Stimulated activated naive CD8-positive, alpha-beta T cell treated with anti-CD3 and anti-CD28 coated beads, Interleukin-15, amount 100 ng/mL, for 72 hours (primary cell): ENCODE measurements at regions not wholly inside any gene's neighbourhood (a gene's known extent, or its start where the extent isn't known, plus 50 kb on each side); places are given as distances from the start of the nearest gene placed in this dataset.
"Not testable (repeated sequence)": the region's sequence is repeated elsewhere in the genome, so short reads cannot be mapped to it uniquely, and the experiment has no call there.

ENCODE experiments used
- ATAC-seq: fragments of 150-1000 bp; cut with Tn5 transposase; 2 replicates; pipeline ENCODE4 v1.10.0; 2021; ENCODE audit warnings: mild to moderate bottlenecking, moderate library complexity
- DNase-seq, 2 donors: peaks; one replicate each; pipeline ENCODE4 v3.0.0; 2021 to 2022
- H3K27ac Mint-ChIP-seq, 2 donors: one replicate each; pipeline ENCODE4 v1.8.0; 2022; ENCODE audit warnings: mild to moderate bottlenecking in 2 of 2, mixed read lengths in 2 of 2, moderate library complexity in 2 of 2
- H3K27me3 Mint-ChIP-seq: one replicate; pipeline ENCODE4 v1.8.0; 2022; ENCODE audit warnings: mixed read lengths
- H3K4me1 Mint-ChIP-seq: one replicate; pipeline ENCODE4 v1.8.0; 2022; ENCODE audit warnings: mild to moderate bottlenecking, mixed read lengths
- H3K4me3 Mint-ChIP-seq, 2 donors: one replicate each; pipeline ENCODE4 v1.8.0; 2022; ENCODE audit warnings: mild to moderate bottlenecking in 2 of 2, mixed read lengths in 2 of 2, moderate library complexity in 1 of 2
- H3K9me3 Mint-ChIP-seq, 2 donors: one replicate each; pipeline ENCODE4 v1.8.0; 2022; ENCODE audit warnings: mixed read lengths in 2 of 2

DNA sequence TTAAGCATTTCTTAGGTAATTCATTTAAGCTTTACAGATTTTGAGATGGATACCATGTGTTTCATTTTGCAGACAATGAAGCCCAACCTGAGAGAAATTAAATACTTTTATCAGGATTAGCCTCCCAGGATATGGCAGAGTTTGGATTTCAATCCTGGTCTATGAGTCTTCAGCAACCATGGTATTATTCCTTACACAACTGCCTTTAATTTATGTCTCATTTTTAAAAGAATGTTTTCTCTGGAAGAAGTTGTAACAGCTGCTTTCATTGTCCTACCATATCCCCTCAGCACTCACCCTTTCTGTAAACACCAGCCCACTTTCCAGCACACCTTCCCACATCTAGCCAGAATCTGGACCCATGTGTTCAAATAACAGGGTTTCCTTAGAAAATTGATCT is 863.7 kb upstream of the VRK2 start:
- Mint-ChIP-seq H3K9me3 (peaks cover 0 to 10% of the 10 kb centered on the region in 2 donors), H3K27me3 (no peaks in the 10 kb centered on the region), H3K4me3 (no peak overlapping the region), H3K27ac (no peak overlapping the region), H3K4me1 (no peaks in the 10 kb centered on the region)
- ATAC-seq (no peak), DNase-seq (no peak)

DNA sequence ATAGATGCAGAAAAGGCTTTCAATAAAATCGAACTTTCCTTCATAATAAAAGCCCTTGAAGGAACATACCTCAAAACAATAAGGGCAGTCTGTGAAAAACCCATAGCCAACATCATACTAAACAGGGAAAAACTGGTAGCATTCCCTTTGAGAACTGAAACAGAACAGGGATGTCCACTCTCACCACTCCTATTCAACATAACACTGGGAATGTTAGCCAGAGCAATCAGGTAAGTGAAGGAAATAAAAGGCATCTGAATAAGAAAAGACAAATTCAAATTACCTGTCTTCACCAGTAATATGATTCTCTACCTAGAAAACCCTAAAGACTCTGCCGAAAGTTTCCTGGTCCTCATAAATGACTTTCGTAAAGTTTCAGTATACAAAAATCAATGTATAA is 861.0 kb upstream of the VRK2 start:
- Mint-ChIP-seq H3K27ac (no peak overlapping the region), H3K4me1 (no peaks in the 10 kb centered on the region)
- no peak for ATAC-seq

DNA sequence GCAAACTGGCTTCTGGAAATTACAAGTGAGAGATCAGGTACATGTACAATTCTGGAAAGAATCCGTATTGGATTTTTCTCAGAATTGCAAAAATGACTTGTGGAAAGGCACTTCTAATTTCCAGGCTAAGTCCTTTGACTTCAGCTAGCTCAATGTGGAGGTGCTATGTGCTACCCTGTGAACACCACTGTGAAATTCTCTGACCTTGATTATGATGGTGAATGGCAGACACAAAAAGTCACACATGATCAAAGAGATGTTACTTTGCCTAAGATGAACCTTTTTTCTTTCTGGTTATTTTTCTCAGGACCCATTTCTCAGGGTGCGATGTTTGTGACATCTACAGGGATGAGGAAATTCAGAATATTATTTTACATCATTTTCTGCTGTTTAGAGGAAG is 856.6 kb upstream of the VRK2 start:
- Mint-ChIP-seq H3K4me3 (no peak overlapping the region), H3K27me3 (no peaks in the 10 kb centered on the region), H3K27ac (no peak overlapping the region), H3K9me3 (peaks cover 8 to 13% of the 10 kb centered on the region in 2 donors), H3K4me1 (no peaks in the 10 kb centered on the region)
- no peak for DNase-seq
- ATAC-seq: no peak

More for the DNA sequence above, 861.0 kb upstream of the VRK2 start:
- no peak overlapping the region for H3K4me3 Mint-ChIP-seq
- peaks cover 0 to 3% of the 10 kb centered on the region in 2 donors for H3K9me3 Mint-ChIP-seq
- H3K27me3 Mint-ChIP-seq: no peaks in the 10 kb centered on the region
- DNase-seq: no peak

DNA sequence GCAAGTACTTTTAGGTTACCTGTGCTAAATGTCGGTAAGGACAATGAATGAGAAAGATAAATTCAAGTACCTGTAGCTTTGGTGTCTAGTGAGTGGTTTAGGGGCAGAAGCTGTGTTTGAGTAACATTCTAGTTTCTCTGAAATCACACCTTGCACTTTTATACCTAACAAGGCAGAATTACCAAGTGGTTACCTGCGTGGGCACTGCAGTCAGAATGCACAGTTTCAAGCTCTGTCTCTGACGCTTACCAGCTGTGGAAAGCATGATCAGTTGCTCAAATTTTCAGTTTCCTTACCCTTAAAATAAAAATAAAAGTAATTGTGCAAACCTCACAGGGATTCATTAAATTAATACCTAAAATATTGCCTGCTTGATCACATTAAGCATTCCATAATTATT is 846.9 kb upstream of the VRK2 start:
- no peak for DNase-seq
- Mint-ChIP-seq H3K4me1 (no peaks in the 10 kb centered on the region), H3K9me3 (peaks cover 13 to 37% of the 10 kb centered on the region in 2 donors), H3K27me3 (no peaks in the 10 kb centered on the region), H3K4me3 (no peak overlapping the region), H3K27ac (no peak overlapping the region)
- ATAC-seq: no peak

DNA sequence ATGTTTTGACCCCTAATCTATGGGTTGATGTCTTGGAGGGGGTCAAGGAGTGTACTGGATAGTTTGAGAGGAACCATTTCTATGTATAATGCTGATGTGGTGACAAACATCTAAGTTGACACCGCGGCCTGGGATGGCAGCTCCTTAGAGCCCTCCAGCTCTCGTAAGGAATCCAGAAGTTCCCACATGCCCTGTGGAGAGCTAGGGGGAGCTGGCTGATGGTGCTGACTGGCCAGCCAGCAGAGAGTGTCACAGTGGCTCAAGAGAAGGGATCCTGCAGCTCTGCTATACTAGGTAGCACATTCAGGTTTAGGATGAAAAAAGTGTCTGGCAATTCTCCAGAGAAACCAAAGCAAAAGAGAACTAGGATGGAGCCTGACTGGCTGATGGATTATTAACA is 842.2 kb upstream of the VRK2 start:
- DNase-seq (no peak), ATAC-seq (no peak)
- Mint-ChIP-seq H3K27ac (no peak overlapping the region), H3K9me3 (peaks cover 5 to 25% of the 10 kb centered on the region in 2 donors), H3K4me3 (no peak overlapping the region), H3K27me3 (no peaks in the 10 kb centered on the region), H3K4me1 (no peaks in the 10 kb centered on the region)

DNA sequence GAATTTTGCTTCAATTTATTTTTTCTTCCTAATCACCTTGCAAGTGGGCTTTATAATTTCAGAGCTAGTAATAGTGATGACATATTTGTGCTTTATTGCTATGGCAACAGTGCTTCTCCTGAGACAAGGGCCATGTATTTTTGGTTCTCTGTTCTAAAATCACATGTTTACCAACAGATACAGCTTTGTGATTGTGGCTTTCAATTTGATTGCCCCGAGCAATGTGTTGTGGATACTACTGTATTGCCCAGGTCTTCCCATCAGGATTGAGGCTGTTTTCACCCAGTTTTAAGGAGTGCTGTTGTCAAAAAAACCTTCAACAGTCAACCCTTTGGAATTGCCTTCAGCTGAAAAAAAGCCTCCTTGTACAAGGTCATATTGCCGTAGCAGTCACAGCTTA is 841.4 kb upstream of the VRK2 start:
- Mint-ChIP-seq H3K9me3 (peaks cover 5 to 25% of the 10 kb centered on the region in 2 donors), H3K4me3 (no peak overlapping the region), H3K27me3 (no peaks in the 10 kb centered on the region), H3K27ac (no peak overlapping the region), H3K4me1 (no peaks in the 10 kb centered on the region)
- DNase-seq (no peak), ATAC-seq (no peak)

DNA sequence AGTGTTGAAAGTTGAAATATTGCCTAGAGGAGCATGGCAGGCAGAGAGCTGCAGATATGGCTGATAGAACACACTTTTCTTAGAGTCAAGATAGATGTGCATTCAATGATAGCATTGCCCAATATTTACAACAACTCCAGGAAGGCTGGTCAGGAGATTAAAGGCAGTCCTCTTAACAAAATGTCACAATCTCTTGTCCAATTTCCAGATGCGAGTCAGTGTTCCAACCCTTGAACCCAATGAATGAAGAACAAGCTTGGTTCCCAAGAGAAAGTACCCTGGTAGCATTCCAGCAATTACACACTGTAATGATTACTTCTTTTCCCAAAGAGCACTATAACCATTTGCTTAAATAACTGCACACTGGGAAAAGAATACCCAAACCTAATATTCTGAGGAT is 839.4 kb upstream of the VRK2 start:
- Mint-ChIP-seq H3K4me1 (no peaks in the 10 kb centered on the region), H3K9me3 (peaks cover 7 to 27% of the 10 kb centered on the region in 2 donors), H3K4me3 (no peak overlapping the region), H3K27ac (no peak overlapping the region), H3K27me3 (no peaks in the 10 kb centered on the region)
- ATAC-seq: no peak
- DNase-seq: no peak

DNA sequence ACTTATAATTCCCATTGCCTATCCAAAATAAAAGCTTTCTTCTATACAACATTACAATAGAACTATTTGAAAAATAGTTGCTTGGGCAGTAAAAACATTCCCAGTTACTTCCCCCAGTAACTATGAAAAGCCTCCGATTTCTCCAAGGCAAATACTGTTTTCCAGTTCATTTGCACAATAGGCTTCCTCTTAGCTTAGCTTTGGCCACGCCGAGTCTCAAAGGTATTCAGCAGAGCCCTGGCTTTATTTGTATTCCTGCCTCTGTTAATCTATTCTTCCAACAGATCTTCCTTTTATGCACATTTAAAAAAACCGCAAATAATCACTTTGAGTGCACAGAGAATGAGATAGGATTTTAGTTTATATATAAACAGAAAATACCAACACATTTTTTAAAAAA is 836.8 kb upstream of the VRK2 start:
- H3K4me1 Mint-ChIP-seq: no peaks in the 10 kb centered on the region
- no peak overlapping the region for H3K4me3 Mint-ChIP-seq
- DNase-seq (no peak), ATAC-seq (no peak)
- no peaks in the 10 kb centered on the region for H3K27me3 Mint-ChIP-seq
- H3K27ac Mint-ChIP-seq: no peak overlapping the region
- H3K9me3 Mint-ChIP-seq: peaks cover 15 to 23% of the 10 kb centered on the region in 2 donors

DNA sequence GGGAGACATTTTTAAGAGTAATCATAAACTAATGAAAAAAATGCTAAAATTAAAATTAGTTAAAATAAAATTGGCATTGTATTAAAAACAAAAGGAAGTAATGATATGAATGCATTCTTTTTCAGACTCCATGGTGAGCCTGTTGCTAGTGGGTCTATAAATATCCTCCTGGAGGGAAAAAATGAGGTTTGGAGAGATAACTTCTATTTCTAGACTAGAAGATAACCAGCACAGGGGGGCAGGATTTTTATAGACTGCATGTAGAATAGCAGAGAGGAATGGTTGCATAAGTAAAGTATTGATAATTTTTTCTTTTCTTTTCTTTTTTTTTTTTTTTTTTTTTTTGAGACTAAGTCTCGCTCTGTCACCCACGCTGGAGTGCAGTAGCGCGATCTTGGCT is 835.8 kb upstream of the VRK2 start:
- DNase-seq (no peak), ATAC-seq (no peak)
- H3K27ac Mint-ChIP-seq: no peak overlapping the region
- H3K4me1 Mint-ChIP-seq: no peaks in the 10 kb centered on the region
- no peak overlapping the region for H3K4me3 Mint-ChIP-seq
- H3K9me3 Mint-ChIP-seq: peaks cover 15 to 18% of the 10 kb centered on the region in 2 donors
- H3K27me3 Mint-ChIP-seq: no peaks in the 10 kb centered on the region

DNA sequence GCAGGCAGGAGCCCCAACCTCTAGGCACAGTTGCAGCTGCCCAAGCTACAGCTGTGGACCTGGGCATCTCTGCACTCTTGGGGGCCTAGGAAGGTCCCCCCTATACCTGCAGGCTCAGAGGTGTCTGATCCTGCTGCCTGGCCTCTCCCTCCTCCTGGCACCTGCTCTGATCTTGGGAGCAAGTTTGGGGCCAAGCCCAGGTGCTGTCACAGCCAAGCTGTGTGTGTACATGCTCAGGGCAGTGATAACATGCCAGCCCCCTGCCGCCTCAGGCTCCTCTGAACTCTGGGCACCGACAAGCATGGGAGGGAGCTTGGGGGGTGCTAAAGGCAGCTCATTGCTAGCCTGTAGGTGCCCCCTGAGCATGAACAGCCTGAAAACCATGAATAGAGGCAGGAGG is 829.6 kb upstream of the VRK2 start:
- H3K4me1 Mint-ChIP-seq: no peaks in the 10 kb centered on the region
- H3K27ac Mint-ChIP-seq: no peak overlapping the region
- ATAC-seq: no peak
- peaks cover 20 to 34% of the 10 kb centered on the region in 2 donors for H3K9me3 Mint-ChIP-seq
- DNase-seq: no peak
- H3K4me3 Mint-ChIP-seq: no peak overlapping the region
- no peaks in the 10 kb centered on the region for H3K27me3 Mint-ChIP-seq

DNA sequence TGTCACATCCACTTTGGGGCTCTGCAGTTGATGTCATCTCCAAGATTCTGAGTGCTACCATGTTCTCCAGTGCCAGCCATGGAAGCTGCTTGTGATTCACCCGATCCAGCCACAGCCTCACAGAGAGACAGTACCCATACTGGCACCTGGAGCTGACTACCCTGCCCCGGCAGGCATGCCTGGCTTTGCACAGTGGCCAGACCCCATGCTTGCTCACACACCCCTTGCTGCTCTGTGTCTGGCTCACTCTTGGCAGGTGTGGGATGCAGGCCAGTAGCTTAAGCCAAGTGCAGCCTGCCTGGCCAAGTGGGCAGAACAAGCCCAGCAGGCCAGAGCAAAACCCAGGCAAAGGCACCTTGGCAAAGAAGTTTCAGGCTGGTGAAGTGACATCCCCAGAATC is 828.4 kb upstream of the VRK2 start:
- H3K9me3 Mint-ChIP-seq: peaks cover 14 to 26% of the 10 kb centered on the region in 2 donors

DNA sequence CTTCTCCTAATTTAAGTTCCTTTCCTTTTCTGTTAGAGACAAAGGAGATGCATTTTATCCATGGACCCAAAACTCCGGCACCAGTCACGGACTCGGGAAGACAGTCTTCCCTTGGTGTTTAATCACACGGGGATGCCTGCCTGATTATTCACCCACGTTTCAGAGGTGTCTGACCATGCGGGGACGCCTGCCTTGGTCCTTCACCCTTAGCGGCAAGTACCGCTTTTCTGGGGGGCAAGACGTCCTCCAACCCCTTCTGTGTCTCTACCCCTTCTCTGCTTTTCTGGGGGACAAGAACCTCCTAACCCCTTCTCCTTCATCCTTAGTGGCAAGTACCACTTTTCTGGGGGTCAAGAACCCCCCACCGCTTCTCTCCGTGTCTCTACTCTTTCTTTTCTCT is 816.9 kb upstream of the VRK2 start:
- H3K4me1 Mint-ChIP-seq, H3K27ac Mint-ChIP-seq, ATAC-seq, H3K4me3 Mint-ChIP-seq, DNase-seq, H3K27me3 Mint-ChIP-seq: not testable (repeated sequence)
- H3K9me3 Mint-ChIP-seq: peaks cover 0 to 15% of the 10 kb centered on the region in 2 donors

More for the DNA sequence above, 828.4 kb upstream of the VRK2 start:
- H3K4me3 Mint-ChIP-seq: no peak overlapping the region
- H3K27ac Mint-ChIP-seq: no peak overlapping the region
- H3K27me3 Mint-ChIP-seq: no peaks in the 10 kb centered on the region
- H3K4me1 Mint-ChIP-seq: no peaks in the 10 kb centered on the region
- ATAC-seq (no peak), DNase-seq (no peak)

DNA sequence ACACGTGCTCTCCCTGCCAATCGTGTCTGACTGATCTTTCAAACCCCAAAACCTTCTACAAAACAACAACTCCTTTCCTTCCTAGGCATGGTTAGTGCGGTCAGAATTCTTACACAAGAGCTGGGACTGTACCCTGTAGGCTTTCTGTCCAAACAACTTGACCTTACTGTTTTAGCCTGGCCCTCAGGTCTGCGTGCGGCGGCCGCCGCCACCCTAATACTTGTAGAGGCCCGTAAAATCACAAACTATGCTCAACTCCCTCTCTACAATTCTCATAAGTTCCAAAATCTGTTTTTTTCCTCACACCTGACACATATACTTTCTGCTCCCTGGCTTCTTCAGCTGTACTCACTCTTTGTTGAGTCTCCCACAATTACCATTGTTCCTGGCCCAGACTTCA is 814.3 kb upstream of the VRK2 start:
- not testable (repeated sequence) for DNase-seq, H3K27ac Mint-ChIP-seq, H3K4me3 Mint-ChIP-seq, ATAC-seq, H3K4me1 Mint-ChIP-seq, H3K27me3 Mint-ChIP-seq
- peaks cover 0 to 15% of the 10 kb centered on the region in 2 donors for H3K9me3 Mint-ChIP-seq

DNA sequence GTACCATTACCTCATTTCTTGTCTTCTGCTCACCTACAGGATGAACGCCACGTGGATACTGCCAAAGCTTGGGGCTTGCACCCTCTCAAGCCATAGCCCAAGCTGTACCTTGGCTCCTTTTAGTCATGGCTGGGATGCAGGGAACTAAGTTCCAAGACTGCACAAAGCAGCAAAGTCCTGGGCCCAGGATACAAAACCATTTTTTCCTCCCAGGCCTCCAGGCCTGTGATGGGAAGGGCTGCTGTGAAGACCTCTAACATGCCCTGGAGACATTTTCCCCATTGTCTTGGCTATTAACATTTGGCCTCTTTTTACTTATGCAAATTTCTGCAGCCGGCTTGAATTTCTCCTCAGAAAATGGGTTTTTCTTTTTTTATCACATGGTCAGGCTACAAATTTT is 795.1 kb upstream of the VRK2 start:
- H3K4me1 Mint-ChIP-seq, H3K4me3 Mint-ChIP-seq, H3K27me3 Mint-ChIP-seq, DNase-seq, H3K27ac Mint-ChIP-seq, ATAC-seq: not testable (repeated sequence)
- peaks cover 33 to 54% of the 10 kb centered on the region in 2 donors for H3K9me3 Mint-ChIP-seq

DNA sequence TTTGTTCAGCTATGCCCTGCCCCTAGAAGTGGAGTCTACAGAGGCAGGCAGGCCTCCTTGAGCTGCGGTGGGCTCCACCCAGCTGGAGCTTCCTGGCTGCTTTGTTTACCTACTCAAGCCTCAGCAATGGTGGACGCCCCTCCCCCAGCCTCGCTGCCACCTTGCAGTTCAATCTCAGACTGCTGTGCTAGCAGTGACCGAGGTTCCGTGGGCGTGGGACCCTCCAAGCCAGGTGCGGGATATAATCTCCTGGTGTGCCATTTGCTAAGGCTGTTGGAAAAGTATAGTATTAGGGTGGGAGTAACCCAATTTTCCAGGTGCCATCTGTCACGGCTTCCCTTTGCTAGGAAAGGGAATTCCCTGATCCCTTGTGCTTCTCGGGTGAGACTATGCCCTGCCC is 770.2 kb upstream of the VRK2 start:
- H3K27me3 Mint-ChIP-seq, ATAC-seq, H3K4me3 Mint-ChIP-seq, DNase-seq, H3K4me1 Mint-ChIP-seq, H3K27ac Mint-ChIP-seq: not testable (repeated sequence)
- H3K9me3 Mint-ChIP-seq: peaks cover 17 to 44% of the 10 kb centered on the region in 2 donors

DNA sequence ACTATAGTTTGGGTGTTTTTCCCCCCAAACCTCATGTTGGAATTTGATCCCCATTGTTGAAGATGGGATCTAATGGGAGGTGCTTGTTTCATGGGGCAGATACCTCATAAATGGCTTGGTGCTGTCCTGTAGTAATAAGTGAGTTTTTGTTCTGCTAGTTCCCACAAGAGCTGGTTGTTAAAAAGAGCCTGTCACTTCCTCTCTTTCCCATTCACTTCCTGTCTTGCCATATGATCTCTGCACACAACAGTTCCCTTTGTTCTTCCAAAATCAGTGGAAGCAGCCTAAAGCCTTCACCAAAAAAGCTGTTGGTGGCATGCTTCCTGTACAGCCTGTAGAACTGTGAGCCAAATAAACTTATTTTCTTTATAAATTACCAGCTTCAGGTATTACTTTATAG is 768.2 kb upstream of the VRK2 start:
- Mint-ChIP-seq H3K27me3 (no peaks in the 10 kb centered on the region), H3K9me3 (peaks cover 18 to 54% of the 10 kb centered on the region in 2 donors), H3K27ac (no peak overlapping the region), H3K4me3 (no peak overlapping the region), H3K4me1 (no peaks in the 10 kb centered on the region)
- ATAC-seq (no peak), DNase-seq (no peak)

DNA sequence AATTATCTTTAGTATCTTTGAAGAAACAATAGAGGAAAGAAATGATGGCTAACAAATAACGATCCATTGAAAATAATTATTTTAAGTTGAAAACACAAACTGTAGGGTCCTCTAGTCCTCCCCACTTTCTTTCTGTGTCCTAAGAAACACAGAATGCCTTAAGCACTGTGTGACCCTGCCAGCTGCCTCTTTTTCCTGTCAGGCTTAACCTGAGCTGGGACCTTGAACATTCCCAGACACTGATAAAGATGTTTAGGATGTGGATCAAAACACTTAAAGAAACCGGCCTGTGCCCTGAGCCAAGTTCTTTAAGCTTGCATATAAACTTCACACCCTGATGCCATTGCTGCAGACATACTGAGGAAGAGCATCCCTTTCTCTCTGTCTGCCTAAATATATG is 755.4 kb upstream of the VRK2 start:
- ATAC-seq (no peak), DNase-seq (no peak)
- H3K9me3 Mint-ChIP-seq: peaks cover 0 to 4% of the 10 kb centered on the region in 2 donors
- H3K27ac Mint-ChIP-seq: no peak overlapping the region
- no peak overlapping the region for H3K4me3 Mint-ChIP-seq
- H3K27me3 Mint-ChIP-seq: no peaks in the 10 kb centered on the region
- no peaks in the 10 kb centered on the region for H3K4me1 Mint-ChIP-seq
